Epithelial cell of esophagus (primary cell): ENCODE measurements at regions not wholly inside any gene's neighbourhood (a gene's known extent, or its start where the extent isn't known, plus 50 kb on each side); places are given as distances from the start of the nearest gene placed in this dataset.

Source experiments
- DNase-seq: peaks from one replicate; pipeline ENCODE4 v3.0.0; 2010; ENCODE audit warnings: low read depth
- H3K4me3 ChIP-seq: 2 replicates; pipeline ENCODE4 v1.5.1; 2011; ENCODE audit warnings: mild to moderate bottlenecking, low read length, control low read depth
- CTCF ChIP-seq: IDR thresholded peaks from 2 replicates; pipeline ENCODE4 v1.5.1; 2011; ENCODE audit warnings: low read depth, mild to moderate bottlenecking, low read length, control low read depth, inconsistent platforms; ENCODE audit not compliant: insufficient read depth; ENCODE audit errors: missing control alignments

DNA sequence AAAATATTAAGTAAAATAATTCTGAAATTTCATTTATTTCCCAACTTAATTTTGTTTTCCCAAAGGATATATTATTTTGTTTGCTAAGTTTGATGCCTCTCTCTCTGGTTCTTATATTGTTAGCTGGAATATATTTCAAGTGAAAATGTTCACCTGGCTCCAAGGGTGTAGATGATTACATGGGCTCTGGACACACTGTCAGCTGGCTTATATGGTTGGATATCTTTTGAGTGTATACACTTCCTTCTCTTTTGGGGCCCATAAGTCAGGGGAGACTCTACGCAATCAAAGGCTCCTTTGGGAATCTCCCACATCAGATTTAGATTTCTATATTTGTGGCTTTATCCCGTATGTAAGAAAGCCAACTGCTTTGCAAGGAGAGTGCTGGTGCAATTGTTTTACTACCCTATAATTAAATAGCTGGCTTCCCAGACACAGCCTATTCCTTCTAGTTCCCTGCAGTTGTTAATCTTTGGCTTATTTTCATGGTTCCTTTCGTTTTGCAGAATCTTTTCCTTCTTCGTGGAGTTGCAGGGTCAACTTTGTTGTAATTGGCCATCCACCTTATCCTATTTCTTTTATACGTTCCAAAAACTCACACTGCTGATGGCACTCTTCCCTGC, 225.7 kb downstream of the DPH6 start:
- DNase-seq, result no peak
- TF ChIP-seq CTCF, result no peak
- H3K4me3 ChIP-seq, result no peak overlapping the region

- TF ChIP-seq CTCF, result no peak
- peak; percentile 90 for DNase-seq
- H3K4me3 ChIP-seq, result no peak overlapping the region
Observed at GRCh38 chr15:35319354-35319753, 226.6 kb downstream of the DPH6 start.

- no peak for TF ChIP-seq CTCF
- H3K4me3 ChIP-seq, result no peak overlapping the region
- no peak for DNase-seq
Observed at GRCh38 chr15:35317217-35317616, 228.7 kb downstream of the DPH6 start.

- no peak for DNase-seq
- TF ChIP-seq CTCF, result no peak
Observed at GRCh38 chr15:35312344-35312743, 227.2 kb upstream of the NANOGP8 start.

DNA sequence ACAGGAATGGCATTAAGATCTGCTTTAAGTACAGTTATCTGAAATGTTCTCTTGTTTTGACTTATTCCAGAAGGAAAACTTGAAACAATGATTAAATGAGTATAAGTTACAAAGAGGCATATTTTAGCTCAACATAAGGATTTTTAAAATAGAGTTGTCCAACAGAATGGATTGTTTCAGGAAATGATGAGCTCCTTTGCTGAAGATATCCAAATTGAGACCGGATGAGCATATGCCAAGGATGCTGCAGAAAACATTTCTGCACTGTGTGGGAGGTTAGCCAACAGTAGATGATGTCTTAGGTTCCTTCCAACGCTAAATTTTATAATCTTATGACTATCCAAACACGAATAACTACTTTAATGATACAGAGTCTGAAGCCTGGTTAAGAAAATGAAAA, 226.5 kb upstream of the NANOGP8 start:
- DNase-seq, result no peak
- H3K4me3 ChIP-seq, result no peak overlapping the region
- TF ChIP-seq CTCF, result no peak

More at GRCh38 chr15:35312344-35312743, 227.2 kb upstream of the NANOGP8 start:
- H3K4me3 ChIP-seq, result no peak overlapping the region

DNA sequence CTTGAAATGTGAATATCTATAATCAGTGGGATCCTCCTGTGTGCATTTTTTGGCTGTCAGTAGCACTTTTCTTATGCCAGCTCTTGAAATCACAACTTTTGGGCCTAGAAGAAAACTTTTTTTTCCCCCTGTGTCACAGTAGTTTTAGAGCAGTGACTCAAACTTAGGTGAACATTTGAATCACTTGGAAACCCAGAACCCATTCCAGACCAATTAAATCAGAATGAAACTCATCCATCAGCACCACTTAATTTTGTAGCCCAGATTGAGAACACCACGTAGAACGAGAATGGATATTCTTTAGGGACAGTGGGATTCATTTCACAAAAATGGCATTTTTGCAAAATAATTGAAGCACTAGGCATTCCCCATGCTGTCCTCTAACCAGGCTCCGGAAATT, 224.8 kb upstream of the NANOGP8 start:
- no peak for TF ChIP-seq CTCF
- H3K4me3 ChIP-seq, result no peak overlapping the region
- peak; percentile 20 for DNase-seq

- no peak overlapping the region for H3K4me3 ChIP-seq
- TF ChIP-seq CTCF, result no peak
- DNase-seq, result peak; percentile 28
Observed at GRCh38 chr15:35308802-35309201, 223.7 kb upstream of the NANOGP8 start.
